ENCODE measurements at regions not wholly inside any gene's neighbourhood (a gene's known extent, or its start where the extent isn't known, plus 50 kb on each side); places are given as distances from the start of the nearest gene placed in this dataset.

DNA sequence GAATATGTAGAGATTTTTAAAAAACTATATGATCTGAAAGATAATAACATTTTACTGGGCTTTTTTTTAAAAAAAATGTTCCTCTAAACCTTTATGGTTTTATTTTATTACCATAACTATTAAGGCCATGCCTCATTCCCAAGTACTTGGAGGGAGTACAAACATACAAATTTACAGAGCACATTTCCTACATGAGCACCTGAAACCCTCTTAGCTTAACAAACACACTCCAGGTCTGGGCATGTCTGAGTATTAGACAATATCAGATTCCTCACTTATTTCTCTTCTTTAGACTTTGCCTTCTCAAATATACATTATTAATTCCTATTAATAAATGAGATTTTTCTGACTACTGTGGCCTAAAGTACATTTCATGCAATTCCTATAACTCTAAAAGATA is 319.2 kb downstream of the SLCO4C1 start:
- TF ChIP-seq, protein P1, sequence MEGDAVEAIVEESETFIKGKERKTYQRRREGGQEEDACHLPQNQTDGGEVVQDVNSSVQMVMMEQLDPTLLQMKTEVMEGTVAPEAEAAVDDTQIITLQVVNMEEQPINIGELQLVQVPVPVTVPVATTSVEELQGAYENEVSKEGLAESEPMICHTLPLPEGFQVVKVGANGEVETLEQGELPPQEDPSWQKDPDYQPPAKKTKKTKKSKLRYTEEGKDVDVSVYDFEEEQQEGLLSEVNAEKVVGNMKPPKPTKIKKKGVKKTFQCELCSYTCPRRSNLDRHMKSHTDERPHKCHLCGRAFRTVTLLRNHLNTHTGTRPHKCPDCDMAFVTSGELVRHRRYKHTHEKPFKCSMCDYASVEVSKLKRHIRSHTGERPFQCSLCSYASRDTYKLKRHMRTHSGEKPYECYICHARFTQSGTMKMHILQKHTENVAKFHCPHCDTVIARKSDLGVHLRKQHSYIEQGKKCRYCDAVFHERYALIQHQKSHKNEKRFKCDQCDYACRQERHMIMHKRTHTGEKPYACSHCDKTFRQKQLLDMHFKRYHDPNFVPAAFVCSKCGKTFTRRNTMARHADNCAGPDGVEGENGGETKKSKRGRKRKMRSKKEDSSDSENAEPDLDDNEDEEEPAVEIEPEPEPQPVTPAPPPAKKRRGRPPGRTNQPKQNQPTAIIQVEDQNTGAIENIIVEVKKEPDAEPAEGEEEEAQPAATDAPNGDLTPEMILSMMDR (IDR thresholded peaks at IDR 0.05; ENCODE audit: low read length): no peak
- no peak for TF ChIP-seq EZH2 (IDR thresholded peaks at IDR 0.05; ENCODE audit: borderline replicate concordance, low read length)
